Gastrocnemius medialis (tissue), 4 donors: ENCODE measurements at regions not wholly inside any gene's neighbourhood (a gene's known extent, or its start where the extent isn't known, plus 50 kb on each side); places are given as distances from the start of the nearest gene placed in this dataset.

Source experiments
- ATAC-seq, 2 donors: fragments of 150-250 bp; one replicate each; pipeline ENCODE4 v1.9.1; 2016
- DNase-seq, 2 donors: peaks; one replicate each; pipeline ENCODE4 v3.0.0-alpha.2; 2019
- H3K27ac ChIP-seq, 4 donors: fragments of 200-600 bp; sonication (generic); 1 replicate in 1 of 4; 2 replicates in 3 of 4; pipeline ENCODE4 v1.5.1; 2016 to 2018; ENCODE audit warnings: mild to moderate bottlenecking in 2 of 4, moderate library complexity in 1 of 4
- H3K27me3 ChIP-seq, 3 donors: fragments of 200-600 bp; sonication (generic) in 2 of 3; 1 replicate in 1 of 3; 2 replicates in 2 of 3; pipeline versions ENCODE4 v1.5.1 to v1.6.0; 2016 to 2019; ENCODE audit warnings: mild to moderate bottlenecking in 1 of 3, moderate library complexity in 1 of 3
- H3K36me3 ChIP-seq, 2 donors: fragments of 200-600 bp; sonication (generic) in 1 of 2; one replicate each; pipeline ENCODE4 v1.5.1; 2017 to 2018
- H3K4me1 ChIP-seq, 2 donors: fragments of 200-600 bp; sonication (generic) in 1 of 2; one replicate each; pipeline ENCODE4 v1.5.1; 2016 to 2017; ENCODE audit warnings: mild to moderate bottlenecking in 2 of 2
- H3K4me3 ChIP-seq, 4 donors: fragments of 200-600 bp; sonication (generic) in 3 of 4; 1 replicate in 1 of 4; 2 replicates in 3 of 4; pipeline ENCODE4 v1.5.1; 2016 to 2019; ENCODE audit warnings: mild to moderate bottlenecking in 2 of 4
- H3K9me3 ChIP-seq, 3 donors: fragments of 200-600 bp; sonication (generic) in 2 of 3; 1 replicate in 1 of 3; 2 replicates in 2 of 3; pipeline ENCODE4 v1.5.1; 2016 to 2019
- POLR2A ChIP-seq, 2 donors: fragments of 450-650 bp; IDR thresholded peaks; one replicate each; pipeline ENCODE4 v1.6.1; 2017; ENCODE audit warnings: antibody characterized with exemption in 2 of 2, mild to moderate bottlenecking in 2 of 2, moderate library complexity in 2 of 2
- in situ Hi-C, 4 donors: fragments of 200-750 bp; cut with MboI; loops; one replicate each; pipeline versions ENCODE4 v1.15.0 to v1.8.0; 2017; ENCODE audit warnings: low sequenced_read_pairs in 4 of 4
- intact Hi-C: fragments of 100-400 bp; cut with DNase I; formaldehyde crosslinking; loops from one replicate; pipeline ENCODE4 v1.15.1; 2023; ENCODE audit warnings: low total_unique reads
- TF ChIP-seq, protein P1 (sequence below), 5 experiments: fragments of 450-650 bp in 3 of 5; fragments of 200-600 bp in 2 of 5; sonication (generic) in 2 of 5; IDR thresholded peaks in 4 of 5; conservative IDR thresholded peaks in 1 of 5; 1 replicate in 4 of 5; 2 replicates in 1 of 5; pipeline ENCODE4 v1.5.1; 2016 to 2019; ENCODE audit warnings: antibody characterized with exemption in 5 of 5, mild to moderate bottlenecking in 3 of 5, moderate library complexity in 3 of 5

- in situ Hi-C loops = loop anchor here in 3 of 4 donors (5.0 to 10.0 kb wide), 2 partner anchors 106 to 108 kb away; no protein-coding TSS in a partner anchor
- H3K36me3 ChIP-seq = no peaks in the 10 kb centered on the region
- H3K27me3 ChIP-seq = no peaks in the 10 kb centered on the region
- no peak for DNase-seq
- peaks cover 21 to 24% of the 10 kb centered on the region in 2 donors for H3K4me1 ChIP-seq
- H3K9me3 ChIP-seq = no peaks in the 10 kb centered on the region
- TF ChIP-seq POLR2A (IDR thresholded peaks at IDR 0.05) = no peak
- intact Hi-C loops = loop anchor here (1.0 to 5.0 kb wide), 3 partner anchors 66 to 106 kb away; no protein-coding TSS in a partner anchor
- peak overlapping the region in 3 of 4 donors; percentile 18 to 46 (median 30) for H3K27ac ChIP-seq
- ATAC-seq = peak in 1 of 2 donors; percentile 21
- no peak overlapping the region for H3K4me3 ChIP-seq
Measured at GRCh38 chr2:222796413-222797103, 64.3 kb upstream of the ACSL3 start.

DNA sequence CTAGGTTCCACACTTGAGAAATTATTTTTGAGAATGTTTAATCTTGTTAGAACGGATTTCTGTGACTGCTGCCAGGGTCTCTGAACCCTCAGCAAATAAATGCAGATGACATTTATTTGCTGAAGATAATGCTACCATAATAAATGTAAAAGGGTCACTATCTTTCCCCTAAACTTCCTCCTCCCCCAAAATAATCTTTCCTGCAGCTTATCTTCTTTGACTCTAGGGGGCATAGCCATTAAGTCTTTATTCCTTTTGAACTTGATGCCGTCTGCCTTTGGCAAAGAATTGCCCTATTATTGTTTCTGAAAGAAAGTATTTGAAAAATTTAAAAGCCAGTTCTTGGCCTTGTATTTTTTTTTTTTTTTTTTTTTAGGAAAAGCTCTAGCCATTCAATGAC is 63.6 kb upstream of the ACSL3 start:
- intact Hi-C loops = loop anchor here (1.0 to 5.0 kb wide), 3 partner anchors 65 to 105 kb away; no protein-coding TSS in a partner anchor
- no peak for DNase-seq
- Histone ChIP-seq H3K27ac (peak overlapping the region in 2 of 4 donors; percentile 30 to 46), H3K4me1 (peaks cover 18 to 20% of the 10 kb centered on the region in 2 donors), H3K9me3 (no peaks in the 10 kb centered on the region), H3K27me3 (no peaks in the 10 kb centered on the region), H3K4me3 (no peak overlapping the region), H3K36me3 (no peaks in the 10 kb centered on the region)
- ATAC-seq = peak in 1 of 2 donors; percentile 51
- TF ChIP-seq POLR2A (IDR thresholded peaks at IDR 0.05) = no peak
- TF ChIP-seq, protein P1, sequence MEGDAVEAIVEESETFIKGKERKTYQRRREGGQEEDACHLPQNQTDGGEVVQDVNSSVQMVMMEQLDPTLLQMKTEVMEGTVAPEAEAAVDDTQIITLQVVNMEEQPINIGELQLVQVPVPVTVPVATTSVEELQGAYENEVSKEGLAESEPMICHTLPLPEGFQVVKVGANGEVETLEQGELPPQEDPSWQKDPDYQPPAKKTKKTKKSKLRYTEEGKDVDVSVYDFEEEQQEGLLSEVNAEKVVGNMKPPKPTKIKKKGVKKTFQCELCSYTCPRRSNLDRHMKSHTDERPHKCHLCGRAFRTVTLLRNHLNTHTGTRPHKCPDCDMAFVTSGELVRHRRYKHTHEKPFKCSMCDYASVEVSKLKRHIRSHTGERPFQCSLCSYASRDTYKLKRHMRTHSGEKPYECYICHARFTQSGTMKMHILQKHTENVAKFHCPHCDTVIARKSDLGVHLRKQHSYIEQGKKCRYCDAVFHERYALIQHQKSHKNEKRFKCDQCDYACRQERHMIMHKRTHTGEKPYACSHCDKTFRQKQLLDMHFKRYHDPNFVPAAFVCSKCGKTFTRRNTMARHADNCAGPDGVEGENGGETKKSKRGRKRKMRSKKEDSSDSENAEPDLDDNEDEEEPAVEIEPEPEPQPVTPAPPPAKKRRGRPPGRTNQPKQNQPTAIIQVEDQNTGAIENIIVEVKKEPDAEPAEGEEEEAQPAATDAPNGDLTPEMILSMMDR (IDR thresholded peaks at IDR 0.05 in 4 of 5, conservative IDR thresholded peaks at IDR 0.05 in 1 of 5) = peak in 3 of 5 experiments; percentile 41 to 55 (median 49)
- in situ Hi-C loops = loop anchor here in 3 of 4 donors (5.0 to 10.0 kb wide), 2 partner anchors 105 to 108 kb away; no protein-coding TSS in a partner anchor

GRCh38 chr2:222797871-222798270 is 63.0 kb upstream of the ACSL3 start:
- TF ChIP-seq POLR2A (IDR thresholded peaks at IDR 0.05) = no peak
- TF ChIP-seq, protein P1 (IDR thresholded peaks at IDR 0.05 in 4 of 5, conservative IDR thresholded peaks at IDR 0.05 in 1 of 5) = no peak
- Histone ChIP-seq H3K36me3 (no peaks in the 10 kb centered on the region), H3K27ac (no peak overlapping the region), H3K4me1 (peaks cover 18 to 25% of the 10 kb centered on the region in 2 donors), H3K9me3 (no peaks in the 10 kb centered on the region), H3K27me3 (no peaks in the 10 kb centered on the region), H3K4me3 (no peak overlapping the region)
- in situ Hi-C loops = loop anchor here in 3 of 4 donors (5.0 to 10.0 kb wide), 2 partner anchors 104 to 107 kb away; no protein-coding TSS in a partner anchor
- ATAC-seq (no peak), DNase-seq (no peak)
- intact Hi-C loops = loop anchor here (1.0 to 5.0 kb wide), 3 partner anchors 64 to 104 kb away; no protein-coding TSS in a partner anchor

DNA sequence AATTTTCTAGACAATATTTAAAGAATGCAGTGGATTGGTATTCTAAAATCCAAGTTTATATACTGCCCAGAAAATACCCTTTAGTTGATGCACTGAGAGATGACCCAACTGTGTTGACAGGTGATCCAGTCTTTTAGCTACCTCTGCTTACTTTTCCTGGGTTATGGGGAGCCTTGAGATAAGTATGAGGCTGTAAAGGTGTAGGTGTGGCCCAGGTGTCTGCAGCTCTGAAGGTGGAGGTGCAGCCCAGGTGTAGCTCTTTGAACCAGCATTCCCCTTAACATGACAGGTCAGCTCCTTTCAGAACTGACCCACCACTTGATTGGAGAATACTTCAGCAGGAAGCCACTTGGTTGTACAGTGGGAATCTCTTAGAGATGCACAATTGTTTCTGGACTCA is 62.3 kb upstream of the ACSL3 start:
- H3K36me3 ChIP-seq = no peaks in the 10 kb centered on the region
- no peak for DNase-seq
- H3K4me1 ChIP-seq = peaks cover 17 to 25% of the 10 kb centered on the region in 2 donors
- in situ Hi-C loops (loop anchor here in 3 of 4 donors (5.0 to 10.0 kb wide), 2 partner anchors 104 to 106 kb away; no protein-coding TSS in a partner anchor), intact Hi-C loops (loop anchor here (5.0 kb wide), 1 partner anchor 104 kb away; no protein-coding TSS in a partner anchor)
- H3K4me3 ChIP-seq = no peak overlapping the region
- no peak overlapping the region for H3K27ac ChIP-seq
- TF ChIP-seq, protein P1 (IDR thresholded peaks at IDR 0.05 in 4 of 5, conservative IDR thresholded peaks at IDR 0.05 in 1 of 5) = no peak
- TF ChIP-seq POLR2A (IDR thresholded peaks at IDR 0.05) = no peak
- no peaks in the 10 kb centered on the region for H3K9me3 ChIP-seq
- no peak for ATAC-seq
- no peaks in the 10 kb centered on the region for H3K27me3 ChIP-seq
